K562 (cell line): ENCODE measurements at regions not wholly inside any gene's neighbourhood (a gene's known extent, or its start where the extent isn't known, plus 50 kb on each side); places are given as distances from the start of the nearest gene placed in this dataset.
"Not testable (repeated sequence)": the region's sequence is repeated elsewhere in the genome, so short reads cannot be mapped to it uniquely, and the experiment has no call there.

Experiments
- ATAC-seq: fragments of 200-7000 bp; cut with Tn5 transposase; 3 replicates; pipeline ENCODE4 v1.9.1; 2020; ENCODE audit warnings: moderate library complexity
- BruUV-seq: library from RNA; stranded (reverse); fragments of 400-500 nt; replicated peaks from 2 replicates; lab custom pipeline; 2021; lab: Mats Ljungman, UMichigan
- CTCF ChIA-PET: fragments of 300-600 bp; formaldehyde crosslinking; extraction: SDS; loops from one replicate; lab custom pipeline; 2021; ENCODE audit warnings: low intra/inter-chr PET ratio; lab: Yijun Ruan, JAX
- POLR2A ChIA-PET: fragments of 300-600, 350-650 bp; sonication (Branson Sonifier 250); formaldehyde crosslinking; extraction: SDS; loops from one replicate; lab custom pipeline; 2021; ENCODE audit warnings: antibody characterized with exemption, inconsistent platforms; lab: Yijun Ruan, JAX
- DNase-seq, 4 experiments: peaks; one replicate each; pipeline versions ENCODE4 v3.0.0 to v3.0.0-alpha.2; 2011 to 2018; ENCODE audit warnings: low spot score in 3 of 4, mixed read lengths in 3 of 4; ENCODE audit errors: extremely low read depth in 1 of 4
- FAIRE-seq: peaks from 2 replicates; lab custom pipeline; 2011; peaks lifted over from hg19 to GRCh38; lab: Jason Lieb, UNC
- H2AFZ ChIP-seq: 2 replicates; pipeline ENCODE4 v1.6.0; 2011; ENCODE audit warnings: low read depth, low read length, control low read depth, inconsistent platforms
- H3K27ac ChIP-seq: fragments of 200-600 bp; 3 replicates; pipeline ENCODE4 v1.8.0; 2011; ENCODE audit warnings: low read depth, mild to moderate bottlenecking, control low read depth, inconsistent platforms, low read length, moderate library complexity, mixed read lengths; ENCODE audit errors: extremely low read depth
- H3K27me3 ChIP-seq, 2 experiments: fragments of 300-600 bp in 1 of 2; 2 replicates in 1 of 2; 3 replicates in 1 of 2; pipeline versions ENCODE4 v1.6.0 to v1.8.0; 2011; ENCODE audit warnings: inconsistent platforms in 2 of 2, low read length in 2 of 2, mild to moderate bottlenecking in 1 of 2, mixed read lengths in 1 of 2, moderate library complexity in 1 of 2; ENCODE audit not compliant: control insufficient read depth in 2 of 2, insufficient read depth in 2 of 2
- H3K36me3 ChIP-seq: fragments of 300-600 bp; 3 replicates; pipeline ENCODE4 v1.8.0; 2011; ENCODE audit warnings: mild to moderate bottlenecking, low read length, inconsistent platforms; ENCODE audit not compliant: control insufficient read depth, insufficient read depth
- H3K4me1 ChIP-seq, 2 experiments: fragments of 200-600 bp in 1 of 2; replicated peaks in 1 of 2; 2 replicates in 1 of 2; 3 replicates in 1 of 2; pipeline versions ENCODE4 v1.5.1 to v1.8.0; 2011; ENCODE audit warnings: inconsistent platforms in 2 of 2, low read length in 2 of 2, mild to moderate bottlenecking in 1 of 2, mixed read lengths in 1 of 2, moderate library complexity in 1 of 2; ENCODE audit not compliant: control insufficient read depth in 2 of 2, insufficient read depth in 2 of 2
- H3K4me2 ChIP-seq: 2 replicates; pipeline ENCODE4 v1.6.1; 2011; ENCODE audit warnings: low read length, control low read depth, inconsistent platforms, mixed read lengths; ENCODE audit not compliant: insufficient read depth
- H3K4me3 ChIP-seq: fragments of 200-600 bp; sonication (generic), shearing (Covaris generic); 2 replicates; pipeline ENCODE4 v1.5.1; 2016; ENCODE audit warnings: control low read depth, inconsistent platforms
- H3K79me2 ChIP-seq: fragments of 200-600 bp; 3 replicates; pipeline ENCODE4 v1.8.0; 2011; ENCODE audit warnings: low read length, inconsistent platforms; ENCODE audit not compliant: control insufficient read depth, insufficient read depth
- H3K9ac ChIP-seq, 2 experiments: 2 replicates each; pipeline versions ENCODE4 v1.6.0 to v1.6.1; 2011; ENCODE audit warnings: low read depth in 2 of 2, low read length in 2 of 2, control low read depth in 1 of 2, inconsistent platforms in 1 of 2, mild to moderate bottlenecking in 1 of 2, mixed read lengths in 1 of 2; ENCODE audit not compliant: insufficient read depth in 1 of 2
- H3K9me1 ChIP-seq: one replicate; pipeline ENCODE4 v1.6.0; 2011; ENCODE audit warnings: inconsistent platforms, mild to moderate bottlenecking, low read length, moderate library complexity; ENCODE audit not compliant: control insufficient read depth, insufficient read depth
- H3K9me3 ChIP-seq: replicated peaks from 2 replicates; pipeline ENCODE4 v1.5.1; 2011; ENCODE audit warnings: low read depth, low read length, inconsistent platforms; ENCODE audit not compliant: control insufficient read depth, insufficient read depth
- H4K20me1 ChIP-seq: replicated peaks from 2 replicates; pipeline ENCODE4 v1.6.1; 2011; ENCODE audit warnings: low read length, inconsistent platforms, mixed read lengths; ENCODE audit not compliant: control insufficient read depth, insufficient read depth
- TGIF2 ChIP-seq: sonication (generic); formaldehyde crosslinking; IDR thresholded peaks from 2 replicates; pipeline ENCODE4 v1.8.1; 2022; ENCODE audit warnings: mild to moderate bottlenecking, missing genetic modification reagents, moderate library complexity
- U2AF2 ChIP-seq: fragments of 200-400 bp; formaldehyde crosslinking; optimal IDR thresholded peaks from 2 replicates; pipeline ENCODE3; 2017; ENCODE audit warnings: low read depth, mild to moderate bottlenecking, low read length
- ZBTB17 ChIP-seq: fragments of 450-650 bp; formaldehyde crosslinking; IDR thresholded peaks from 2 replicates; pipeline ENCODE4 v1.4.0; 2020; ENCODE audit warnings: mild to moderate bottlenecking
- WGBS: fragments of 100-300 bp; shearing (Covaris generic); methylation state at CpG from one replicate; pipeline ENCODE4 v1.1.6; 2016; ENCODE audit warnings: low coverage, mixed read lengths; ENCODE audit not compliant: insufficient coverage; ENCODE audit errors: missing lambda C conversion rate; 5-methylcytosine and 5-hydroxymethylcytosine counted together
- in situ Hi-C: fragments of 300-500 bp; cut with MboI; formaldehyde crosslinking; loops from 4 replicates; pipeline ENCODE4 v1.15.0; 2018; ENCODE audit warnings: inconsistent platforms, mixed read lengths
- intact Hi-C: fragments of 100-400 bp; cut with micrococcal nuclease; formaldehyde crosslinking; loops from 2 replicates; pipeline ENCODE4 v1.14.2; 2022
- TF ChIP-seq, protein P1 (sequence below): fragments of 450-650 bp; IDR thresholded peaks from 2 replicates; pipeline ENCODE4 v1.6.1; 2016; ENCODE audit warnings: low read depth

DNA sequence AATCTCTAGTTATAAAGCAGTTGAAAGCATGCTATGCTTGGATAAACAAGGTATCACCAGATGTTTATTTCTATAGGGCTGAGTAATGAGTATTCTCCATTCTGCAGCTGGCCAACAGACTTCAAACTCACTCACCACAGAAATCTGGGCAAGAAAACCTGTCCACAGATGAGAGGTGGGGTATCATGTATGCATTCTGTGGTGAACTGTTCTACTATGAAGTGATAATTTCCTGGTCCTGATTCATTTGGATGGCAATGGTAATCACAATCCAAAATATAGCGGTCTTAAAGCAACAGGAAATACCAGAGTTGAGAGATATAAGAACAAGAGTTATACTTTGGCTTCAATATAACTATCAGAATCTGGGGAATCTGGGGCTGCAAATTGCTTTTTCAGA lies 65.9 kb upstream of the EFNA5 start (continued):
- TF ChIP-seq, protein P1, sequence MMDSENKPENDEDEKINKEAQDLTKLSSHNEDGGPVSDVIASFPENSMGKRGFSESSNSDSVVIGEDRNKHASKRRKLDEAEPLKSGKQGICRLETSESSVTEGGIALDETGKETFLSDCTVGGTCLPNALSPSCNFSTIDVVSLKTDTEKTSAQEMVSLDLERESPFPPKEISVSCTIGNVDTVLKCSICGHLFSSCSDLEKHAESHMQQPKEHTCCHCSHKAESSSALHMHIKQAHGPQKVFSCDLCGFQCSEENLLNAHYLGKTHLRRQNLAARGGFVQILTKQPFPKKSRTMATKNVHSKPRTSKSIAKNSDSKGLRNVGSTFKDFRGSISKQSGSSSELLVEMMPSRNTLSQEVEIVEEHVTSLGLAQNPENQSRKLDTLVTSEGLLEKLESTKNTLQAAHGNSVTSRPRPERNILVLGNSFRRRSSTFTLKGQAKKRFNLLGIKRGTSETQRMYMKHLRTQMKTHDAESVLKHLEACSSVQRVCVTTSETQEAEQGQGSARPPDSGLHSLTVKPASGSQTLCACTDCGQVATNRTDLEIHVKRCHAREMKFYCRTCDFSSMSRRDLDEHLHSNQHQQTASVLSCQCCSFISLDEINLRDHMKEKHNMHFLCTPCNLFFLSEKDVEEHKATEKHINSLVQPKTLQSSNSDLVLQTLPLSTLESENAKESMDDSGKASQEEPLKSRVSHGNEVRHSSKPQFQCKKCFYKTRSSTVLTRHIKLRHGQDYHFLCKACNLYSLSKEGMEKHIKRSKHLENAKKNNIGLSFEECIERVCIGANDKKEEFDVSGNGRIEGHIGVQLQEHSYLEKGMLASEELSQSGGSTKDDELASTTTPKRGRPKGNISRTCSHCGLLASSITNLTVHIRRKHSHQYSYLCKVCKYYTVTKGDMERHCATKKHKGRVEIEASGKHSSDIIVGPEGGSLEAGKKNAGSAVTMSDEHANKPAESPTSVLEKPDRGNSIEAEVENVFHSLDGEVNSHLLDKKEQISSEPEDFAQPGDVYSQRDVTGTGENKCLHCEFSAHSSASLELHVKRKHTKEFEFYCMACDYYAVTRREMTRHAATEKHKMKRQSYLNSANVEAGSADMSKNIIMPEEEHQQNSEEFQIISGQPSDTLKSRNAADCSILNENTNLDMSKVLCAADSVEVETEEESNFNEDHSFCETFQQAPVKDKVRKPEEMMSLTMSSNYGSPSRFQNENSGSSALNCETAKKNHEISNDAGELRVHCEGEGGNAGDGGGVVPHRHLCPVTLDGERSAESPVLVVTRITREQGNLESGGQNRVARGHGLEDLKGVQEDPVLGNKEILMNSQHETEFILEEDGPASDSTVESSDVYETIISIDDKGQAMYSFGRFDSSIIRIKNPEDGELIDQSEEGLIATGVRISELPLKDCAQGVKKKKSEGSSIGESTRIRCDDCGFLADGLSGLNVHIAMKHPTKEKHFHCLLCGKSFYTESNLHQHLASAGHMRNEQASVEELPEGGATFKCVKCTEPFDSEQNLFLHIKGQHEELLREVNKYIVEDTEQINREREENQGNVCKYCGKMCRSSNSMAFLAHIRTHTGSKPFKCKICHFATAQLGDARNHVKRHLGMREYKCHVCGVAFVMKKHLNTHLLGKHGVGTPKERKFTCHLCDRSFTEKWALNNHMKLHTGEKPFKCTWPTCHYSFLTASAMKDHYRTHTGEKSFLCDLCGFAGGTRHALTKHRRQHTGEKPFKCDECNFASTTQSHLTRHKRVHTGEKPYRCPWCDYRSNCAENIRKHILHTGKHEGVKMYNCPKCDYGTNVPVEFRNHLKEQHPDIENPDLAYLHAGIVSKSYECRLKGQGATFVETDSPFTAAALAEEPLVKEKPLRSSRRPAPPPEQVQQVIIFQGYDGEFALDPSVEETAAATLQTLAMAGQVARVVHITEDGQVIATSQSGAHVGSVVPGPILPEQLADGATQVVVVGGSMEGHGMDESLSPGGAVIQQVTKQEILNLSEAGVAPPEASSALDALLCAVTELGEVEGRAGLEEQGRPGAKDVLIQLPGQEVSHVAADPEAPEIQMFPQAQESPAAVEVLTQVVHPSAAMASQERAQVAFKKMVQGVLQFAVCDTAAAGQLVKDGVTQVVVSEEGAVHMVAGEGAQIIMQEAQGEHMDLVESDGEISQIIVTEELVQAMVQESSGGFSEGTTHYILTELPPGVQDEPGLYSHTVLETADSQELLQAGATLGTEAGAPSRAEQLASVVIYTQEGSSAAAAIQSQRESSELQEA = no peak
- TF ChIP-seq U2AF2 (no peak), ZBTB17 (CRISPR knock-in tag) (no peak), TGIF2 (CRISPR knock-in tag) (no peak)

DNA sequence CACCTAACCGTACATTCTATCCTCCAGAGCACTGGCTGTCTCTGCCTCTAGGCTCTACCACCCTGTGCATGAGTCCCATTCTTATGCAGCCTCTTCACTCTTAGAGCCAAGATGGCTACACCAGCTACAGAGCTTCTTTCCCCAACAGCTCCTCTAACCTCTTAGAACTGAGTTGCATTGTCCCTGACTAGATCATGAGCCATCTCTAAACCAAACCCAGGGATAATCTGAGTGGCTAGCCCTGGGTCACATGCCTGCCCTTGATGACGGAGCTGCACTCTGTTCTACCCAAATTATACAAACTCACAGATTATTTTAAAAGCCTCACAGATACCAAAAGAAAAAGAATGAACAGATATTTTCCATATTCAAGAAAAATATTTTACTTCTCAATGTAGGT lies 65.4 kb upstream of the EFNA5 start:
- DNase-seq, FAIRE-seq, ATAC-seq, BruUV-seq, H2AFZ ChIP-seq, POLR2A ChIA-PET, in situ Hi-C loops, H3K79me2 ChIP-seq, intact Hi-C loops, H4K20me1 ChIP-seq, H3K4me1 ChIP-seq, H3K36me3 ChIP-seq, H3K9me3 ChIP-seq, CTCF ChIA-PET, H3K4me2 ChIP-seq, H3K27me3 ChIP-seq, H3K27ac ChIP-seq, H3K9me1 ChIP-seq, H3K4me3 ChIP-seq, H3K9ac ChIP-seq: not testable (repeated sequence)
- 0% methylated on average over 2 of the region's 2 CpGs for WGBS
